ENCODE measurements at regions not wholly inside any gene's neighbourhood (a gene's known extent, or its start where the extent isn't known, plus 50 kb on each side); places are given as distances from the start of the nearest gene placed in this dataset.

- Mint-ChIP-seq H3K36me3 (no peaks in the 10 kb centered on the region), H3K4me1 (no peaks in the 10 kb centered on the region), H3K27ac (no peak overlapping the region), H3K27me3 (ENCODE audit: low read depth) (peaks cover 32% of the 10 kb centered on the region), H3K4me3 (no peak overlapping the region), H3K9me3 (no peaks in the 10 kb centered on the region)
- no peak for TF ChIP-seq CTCF (IDR thresholded peaks at IDR 0.05; ENCODE audit: unreplicated experiment)
- DNase-seq (ENCODE audit: low spot score in 2 of 2, unreplicated experiment in 2 of 2): no peak
These were observed 216.4 kb downstream of the UNC5CL start for GRCh38 chr6:40822619-40823018.

GRCh38 chr6:40819182-40819834 is 219.7 kb downstream of the UNC5CL start:
- no peak overlapping the region for H3K4me3 Mint-ChIP-seq
- H3K27me3 Mint-ChIP-seq (ENCODE audit: low read depth): peaks cover 22% of the 10 kb centered on the region
- H3K4me1 Mint-ChIP-seq: no peaks in the 10 kb centered on the region
- no peak for TF ChIP-seq CTCF (IDR thresholded peaks at IDR 0.05; ENCODE audit: unreplicated experiment)
- DNase-seq (ENCODE audit: low spot score in 2 of 2, unreplicated experiment in 2 of 2): no peak
- H3K36me3 Mint-ChIP-seq: no peaks in the 10 kb centered on the region
- H3K9me3 Mint-ChIP-seq: no peaks in the 10 kb centered on the region
- H3K27ac Mint-ChIP-seq: no peak overlapping the region

GRCh38 chr6:40817369-40817768 is 221.7 kb downstream of the UNC5CL start:
- Mint-ChIP-seq H3K9me3 (no peaks in the 10 kb centered on the region), H3K4me1 (no peaks in the 10 kb centered on the region), H3K36me3 (no peaks in the 10 kb centered on the region), H3K27me3 (ENCODE audit: low read depth) (peaks cover 13% of the 10 kb centered on the region), H3K4me3 (no peak overlapping the region), H3K27ac (no peak overlapping the region)
- DNase-seq (ENCODE audit: low spot score in 2 of 2, unreplicated experiment in 2 of 2): no peak
- TF ChIP-seq CTCF (IDR thresholded peaks at IDR 0.05; ENCODE audit: unreplicated experiment): no peak

GRCh38 chr6:40816601-40817000 is 222.4 kb downstream of the UNC5CL start:
- peaks cover 9% of the 10 kb centered on the region for H3K27me3 Mint-ChIP-seq (ENCODE audit: low read depth)

GRCh38 chr6:40815731-40816130 is 223.3 kb downstream of the UNC5CL start:
- peaks cover 2% of the 10 kb centered on the region for H3K27me3 Mint-ChIP-seq (ENCODE audit: low read depth)
- no peaks in the 10 kb centered on the region for H3K36me3 Mint-ChIP-seq
- DNase-seq (ENCODE audit: low spot score in 2 of 2, unreplicated experiment in 2 of 2): no peak
- TF ChIP-seq CTCF (IDR thresholded peaks at IDR 0.05; ENCODE audit: unreplicated experiment): no peak
- no peak overlapping the region for H3K4me3 Mint-ChIP-seq
- H3K27ac Mint-ChIP-seq: no peak overlapping the region
- H3K4me1 Mint-ChIP-seq: no peaks in the 10 kb centered on the region
- no peaks in the 10 kb centered on the region for H3K9me3 Mint-ChIP-seq

More at GRCh38 chr6:40816601-40817000, 222.4 kb downstream of the UNC5CL start:
- H3K27ac Mint-ChIP-seq: no peak overlapping the region
- no peak for DNase-seq (ENCODE audit: low spot score in 2 of 2, unreplicated experiment in 2 of 2)
- H3K4me3 Mint-ChIP-seq: no peak overlapping the region
- no peaks in the 10 kb centered on the region for H3K36me3 Mint-ChIP-seq
- H3K9me3 Mint-ChIP-seq: no peaks in the 10 kb centered on the region
- no peak for TF ChIP-seq CTCF (IDR thresholded peaks at IDR 0.05; ENCODE audit: unreplicated experiment)
- no peaks in the 10 kb centered on the region for H3K4me1 Mint-ChIP-seq

- no peak overlapping the region for H3K27ac Mint-ChIP-seq
- DNase-seq (ENCODE audit: low spot score in 2 of 2, unreplicated experiment in 2 of 2): no peak
- no peak overlapping the region for H3K4me3 Mint-ChIP-seq
- H3K27me3 Mint-ChIP-seq (ENCODE audit: low read depth): peaks cover 14% of the 10 kb centered on the region
- H3K9me3 Mint-ChIP-seq: no peaks in the 10 kb centered on the region
- H3K4me1 Mint-ChIP-seq: no peaks in the 10 kb centered on the region
- no peaks in the 10 kb centered on the region for H3K36me3 Mint-ChIP-seq
- TF ChIP-seq CTCF (IDR thresholded peaks at IDR 0.05; ENCODE audit: unreplicated experiment): no peak
These were observed 223.0 kb upstream of the LRFN2 start for GRCh38 chr6:40810171-40810570.
